Pancreas (tissue), 10 donors: ENCODE measurements at regions not wholly inside any gene's neighbourhood (a gene's known extent, or its start where the extent isn't known, plus 50 kb on each side); places are given as distances from the start of the nearest gene placed in this dataset.
"Not testable (repeated sequence)": the region's sequence is repeated elsewhere in the genome, so short reads cannot be mapped to it uniquely, and the experiment has no call there.

ENCODE experiments used
- ATAC-seq, 4 donors: fragments of 200-7000 bp; cut with Tn5 transposase; one replicate each; pipeline versions ENCODE4 v1.8.0 to v1.9.1; 2020; ENCODE audit warnings: mild to moderate bottlenecking in 4 of 4, moderate library complexity in 4 of 4
- DNase-seq, 6 donors: peaks; one replicate each; pipeline ENCODE4 v3.0.0-alpha.2; 2020
- FAIRE-seq: peaks from 2 replicates; lab custom pipeline; 2012; peaks lifted over from hg19 to GRCh38; lab: Jason Lieb, UNC
- H3K27ac ChIP-seq, 4 donors: fragments of 200-600 bp; sonication (generic); 1 replicate in 3 of 4; 2 replicates in 1 of 4; pipeline versions ENCODE4 v1.5.0 to v1.8.0; 2020
- H3K27me3 ChIP-seq, 4 donors: fragments of 200-600 bp; one replicate each; pipeline ENCODE4 v1.8.0; 2021
- H3K36me3 ChIP-seq, 3 donors: fragments of 200-600 bp; sonication (generic) in 1 of 3; one replicate each; pipeline versions ENCODE4 v1.5.0 to v1.8.0; 2020 to 2021
- H3K4me1 ChIP-seq, 3 donors: fragments of 200-600 bp; one replicate each; pipeline ENCODE4 v1.8.0; 2021
- H3K4me3 ChIP-seq, 4 donors: fragments of 200-600 bp; sonication (generic) in 2 of 4; one replicate each; pipeline versions ENCODE4 v1.5.0 to v1.8.0; 2020 to 2021
- H3K9me3 ChIP-seq, 4 donors: fragments of 200-600 bp; one replicate each; pipeline ENCODE4 v1.8.0; 2021
- CTCF ChIP-seq, 4 donors: fragments of 200-600 bp; sonication (generic) in 3 of 4; IDR thresholded peaks; one replicate each; pipeline versions ENCODE4 v1.5.0 to v1.8.0; 2021; ENCODE audit warnings: antibody characterized with exemption in 4 of 4
- whole genome bisulfite sequencing, 2 donors: extraction: QIAGEN DNeasy Blood & Tissue Kit; methylation state at CpG; one replicate each; pipeline ENCODE4 v1.1.7; 2013; 5-methylcytosine and 5-hydroxymethylcytosine counted together
- intact Hi-C, 3 donors: fragments of 100-400 bp; cut with DNase I; formaldehyde crosslinking; loops; one replicate each; pipeline versions ENCODE4 v1.11.1 to v1.14.2; 2022
- donor health status: healthy with polysubstance abuse.
- donor health status: DM: no; HTN: no; CAD: no; lungs with moderate emphysema.
- donor health status: DM: no; HTN: no; CAD: no.
- donor health status: control.
- donor health status: control.
- donor health status: Bipolar disorder and iron deficiency.
- donor health status: DM: yes; HTN: yes; CAD: no.
- donor health status: DM: no; HTN: no; CAD: no.
- donor health status: DM: no; HTN: no; CAD: no.
- donor health status: DM: yes; HTN: yes; CAD: no.

GRCh38 chr22:47406180-47406834, 643.9 kb downstream of the TBC1D22A start:
- H3K27ac ChIP-seq = no peak overlapping the region
- no peaks in the 10 kb centered on the region for H3K4me1 ChIP-seq
- 74 to 76% methylated on average over 12 of the region's 12 CpGs for WGBS, 2 donors
- H3K27me3 ChIP-seq = no peaks in the 10 kb centered on the region
- intact Hi-C loops = no loop called here
- no peak for DNase-seq
- H3K36me3 ChIP-seq = no peaks in the 10 kb centered on the region
- no peak overlapping the region for H3K4me3 ChIP-seq
- H3K9me3 ChIP-seq = no peaks in the 10 kb centered on the region
- no peak for ATAC-seq
- no peak for FAIRE-seq
- TF ChIP-seq CTCF (IDR thresholded peaks at IDR 0.05) = no peak

DNA sequence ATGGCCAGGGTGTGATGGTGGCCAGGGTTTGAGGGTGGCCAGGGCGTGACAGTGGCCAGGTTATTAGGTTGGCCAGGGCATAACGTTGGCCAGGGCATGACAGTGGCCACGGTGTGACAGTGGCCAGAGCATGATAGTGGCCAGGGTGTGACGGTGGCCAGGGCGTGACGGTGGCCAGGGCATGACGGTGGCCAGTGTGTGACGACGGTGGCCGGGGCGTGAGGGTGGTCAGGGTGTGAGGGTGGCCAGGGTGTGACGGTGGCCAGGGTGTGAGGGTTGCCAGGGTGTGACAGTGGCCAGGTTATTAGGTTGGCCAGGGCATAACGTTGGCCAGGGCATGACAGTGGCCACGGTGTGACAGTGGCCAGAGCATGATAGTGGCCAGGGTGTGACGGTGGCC, 642.8 kb downstream of the TBC1D22A start:
- WGBS, 2 donors = 64 to 86% methylated on average over 12 to 14 of the region's 15 CpGs
- H3K27ac ChIP-seq, H3K4me3 ChIP-seq, ATAC-seq, intact Hi-C loops, DNase-seq, FAIRE-seq, H3K9me3 ChIP-seq, H3K4me1 ChIP-seq, H3K36me3 ChIP-seq, H3K27me3 ChIP-seq: not testable (repeated sequence)

- DNase-seq = no peak
- Histone ChIP-seq H3K27me3 (no peaks in the 10 kb centered on the region), H3K27ac (no peak overlapping the region), H3K9me3 (no peaks in the 10 kb centered on the region), H3K4me1 (no peaks in the 10 kb centered on the region), H3K36me3 (no peaks in the 10 kb centered on the region), H3K4me3 (no peak overlapping the region)
- TF ChIP-seq CTCF (IDR thresholded peaks at IDR 0.05) = no peak
- intact Hi-C loops = no loop called here
- ATAC-seq = no peak
- no peak for FAIRE-seq
- WGBS, 2 donors = 68 to 74% methylated on average over 14 of the region's 14 CpGs
Measured at GRCh38 chr22:47402876-47403525, 640.6 kb downstream of the TBC1D22A start.

- no peak for ATAC-seq
- Histone ChIP-seq H3K27me3 (no peaks in the 10 kb centered on the region), H3K27ac (no peak overlapping the region), H3K9me3 (no peaks in the 10 kb centered on the region), H3K4me1 (no peaks in the 10 kb centered on the region), H3K36me3 (no peaks in the 10 kb centered on the region), H3K4me3 (no peak overlapping the region)
- intact Hi-C loops = no loop called here
- TF ChIP-seq CTCF (IDR thresholded peaks at IDR 0.05) = no peak
- 69 to 75% methylated on average over 29 of the region's 29 CpGs for WGBS, 2 donors
- DNase-seq = no peak
- no peak for FAIRE-seq
Measured at GRCh38 chr22:47401976-47402770, 639.7 kb downstream of the TBC1D22A start.

GRCh38 chr22:47401592-47401898, 639.1 kb downstream of the TBC1D22A start:
- FAIRE-seq (no peak), DNase-seq (no peak), ATAC-seq (no peak)
- H3K9me3 ChIP-seq = no peaks in the 10 kb centered on the region
- 74 to 84% methylated on average over 12 of the region's 12 CpGs for WGBS, 2 donors
- intact Hi-C loops = no loop called here
- no peak overlapping the region for H3K27ac ChIP-seq
- no peak overlapping the region for H3K4me3 ChIP-seq
- H3K4me1 ChIP-seq = no peaks in the 10 kb centered on the region
- H3K27me3 ChIP-seq = no peaks in the 10 kb centered on the region
- no peaks in the 10 kb centered on the region for H3K36me3 ChIP-seq
- TF ChIP-seq CTCF (IDR thresholded peaks at IDR 0.05) = no peak
